ENCODE measurements at regions not wholly inside any gene's neighbourhood (a gene's known extent, or its start where the extent isn't known, plus 50 kb on each side); places are given as distances from the start of the nearest gene placed in this dataset.

GRCh38 chr2:104041351-104041750, 812.6 kb upstream of the POU3F3 start:
- Mint-ChIP-seq H3K4me3 (no peak overlapping the region), H3K27ac (no peak overlapping the region), H3K9me3 (no peaks in the 10 kb centered on the region), H3K36me3 (no peaks in the 10 kb centered on the region), H3K27me3 (no peaks in the 10 kb centered on the region), H3K4me1 (no peaks in the 10 kb centered on the region)
- Histone ChIP-seq H3K9me3 (ENCODE audit: control insufficient read depth in 2 of 3, low read length in 3 of 3) (no peaks in the 10 kb centered on the region), H3K27me3 (ENCODE audit: control insufficient read depth in 2 of 2, insufficient read depth in 2 of 2, low read length in 2 of 2) (no peaks in the 10 kb centered on the region), H3K4me1 (ENCODE audit: control insufficient read depth in 2 of 2, insufficient read depth in 2 of 2, low read length in 2 of 2) (no peaks in the 10 kb centered on the region), H3K36me3 (ENCODE audit: control insufficient read depth in 2 of 3, insufficient read depth in 3 of 3, low read length in 3 of 3) (no peaks in the 10 kb centered on the region), H3K4me3 (ENCODE audit: low read length) (no peak overlapping the region), H3K27ac (ENCODE audit: low read depth, low read length) (no peak overlapping the region)
- no peak for ATAC-seq
- no peak for DNase-seq
- CTCF ChIA-PET, result no interaction called here
- POLR2A ChIA-PET, result no interaction called here
- intact Hi-C loops (cut with micrococcal nuclease), result no loop called here

DNA sequence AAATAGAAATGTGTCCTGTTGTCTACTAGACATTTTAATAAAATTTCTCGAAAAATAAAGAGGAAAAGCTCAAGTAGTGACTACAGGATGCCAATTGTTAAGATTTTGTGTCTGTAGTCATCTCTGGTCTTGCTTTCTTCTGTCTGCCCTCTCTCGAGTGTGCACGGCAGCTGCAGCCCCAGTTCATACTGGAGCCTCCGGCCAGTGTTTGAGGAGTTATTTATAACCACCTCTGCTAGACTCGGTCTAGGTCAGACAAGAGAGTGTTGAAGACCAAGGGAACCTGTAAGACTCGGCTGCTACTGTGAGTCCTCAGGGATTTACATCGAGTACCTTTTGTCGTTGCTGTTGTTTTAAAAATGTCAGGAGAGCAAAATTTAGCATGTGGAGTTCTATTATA, 810.1 kb upstream of the POU3F3 start:
- no peak overlapping the region for H3K4me3 Mint-ChIP-seq
- H3K4me1 ChIP-seq (ENCODE audit: control insufficient read depth in 2 of 2, insufficient read depth in 2 of 2, low read length in 2 of 2), result no peaks in the 10 kb centered on the region
- no peaks in the 10 kb centered on the region for H3K9me3 Mint-ChIP-seq
- no peaks in the 10 kb centered on the region for H3K36me3 Mint-ChIP-seq
- DNase-seq (no peak), ATAC-seq (no peak)
- no peak overlapping the region for H3K27ac ChIP-seq (ENCODE audit: low read depth, low read length)
- intact Hi-C loops (cut with micrococcal nuclease), result no loop called here
- H3K27ac Mint-ChIP-seq, result no peak overlapping the region
- H3K4me1 Mint-ChIP-seq, result no peaks in the 10 kb centered on the region
- H3K9me3 ChIP-seq (ENCODE audit: control insufficient read depth in 2 of 3, low read length in 3 of 3), result no peaks in the 10 kb centered on the region
- no peaks in the 10 kb centered on the region for H3K36me3 ChIP-seq (ENCODE audit: control insufficient read depth in 2 of 3, insufficient read depth in 3 of 3, low read length in 3 of 3)
- no peak overlapping the region for H3K4me3 ChIP-seq (ENCODE audit: low read length)
- ChIA-PET CTCF (no interaction called here), POLR2A (no interaction called here)
- H3K27me3 ChIP-seq (ENCODE audit: control insufficient read depth in 2 of 2, insufficient read depth in 2 of 2, low read length in 2 of 2), result no peaks in the 10 kb centered on the region
- no peaks in the 10 kb centered on the region for H3K27me3 Mint-ChIP-seq

GRCh38 chr2:104045071-104045470, 808.8 kb upstream of the POU3F3 start:
- no peaks in the 10 kb centered on the region for H3K9me3 Mint-ChIP-seq
- no peak overlapping the region for H3K27ac ChIP-seq (ENCODE audit: low read depth, low read length)
- no peak overlapping the region for H3K4me3 ChIP-seq (ENCODE audit: low read length)
- H3K9me3 ChIP-seq (ENCODE audit: control insufficient read depth in 2 of 3, low read length in 3 of 3), result no peaks in the 10 kb centered on the region
- no peak for ATAC-seq
- no peak overlapping the region for H3K27ac Mint-ChIP-seq
- H3K4me1 Mint-ChIP-seq, result no peaks in the 10 kb centered on the region
- H3K4me3 Mint-ChIP-seq, result no peak overlapping the region
- H3K4me1 ChIP-seq (ENCODE audit: control insufficient read depth in 2 of 2, insufficient read depth in 2 of 2, low read length in 2 of 2), result no peaks in the 10 kb centered on the region
- POLR2A ChIA-PET, result no interaction called here
- CTCF ChIA-PET, result no interaction called here
- no peaks in the 10 kb centered on the region for H3K36me3 ChIP-seq (ENCODE audit: control insufficient read depth in 2 of 3, insufficient read depth in 3 of 3, low read length in 3 of 3)
- intact Hi-C loops (cut with micrococcal nuclease), result no loop called here
- H3K27me3 Mint-ChIP-seq, result no peaks in the 10 kb centered on the region
- H3K36me3 Mint-ChIP-seq, result no peaks in the 10 kb centered on the region
- no peak for DNase-seq
- H3K27me3 ChIP-seq (ENCODE audit: control insufficient read depth in 2 of 2, insufficient read depth in 2 of 2, low read length in 2 of 2), result no peaks in the 10 kb centered on the region

GRCh38 chr2:104046466-104046865, 807.4 kb upstream of the POU3F3 start:
- ATAC-seq (no peak), DNase-seq (no peak)
- Histone ChIP-seq H3K27ac (ENCODE audit: low read depth, low read length) (no peak overlapping the region), H3K9me3 (ENCODE audit: control insufficient read depth in 2 of 3, low read length in 3 of 3) (no peaks in the 10 kb centered on the region), H3K36me3 (ENCODE audit: control insufficient read depth in 2 of 3, insufficient read depth in 3 of 3, low read length in 3 of 3) (no peaks in the 10 kb centered on the region), H3K4me3 (ENCODE audit: low read length) (no peak overlapping the region), H3K27me3 (ENCODE audit: control insufficient read depth in 2 of 2, insufficient read depth in 2 of 2, low read length in 2 of 2) (no peaks in the 10 kb centered on the region), H3K4me1 (ENCODE audit: control insufficient read depth in 2 of 2, insufficient read depth in 2 of 2, low read length in 2 of 2) (no peaks in the 10 kb centered on the region)
- Mint-ChIP-seq H3K9me3 (peaks cover 0 to 1% (median 0%) of the 10 kb centered on the region in 11 donors), H3K4me1 (no peaks in the 10 kb centered on the region), H3K27ac (no peak overlapping the region), H3K4me3 (no peak overlapping the region), H3K36me3 (no peaks in the 10 kb centered on the region), H3K27me3 (no peaks in the 10 kb centered on the region)
- POLR2A ChIA-PET, result no interaction called here
- CTCF ChIA-PET, result no interaction called here
- intact Hi-C loops (cut with micrococcal nuclease), result no loop called here

DNA sequence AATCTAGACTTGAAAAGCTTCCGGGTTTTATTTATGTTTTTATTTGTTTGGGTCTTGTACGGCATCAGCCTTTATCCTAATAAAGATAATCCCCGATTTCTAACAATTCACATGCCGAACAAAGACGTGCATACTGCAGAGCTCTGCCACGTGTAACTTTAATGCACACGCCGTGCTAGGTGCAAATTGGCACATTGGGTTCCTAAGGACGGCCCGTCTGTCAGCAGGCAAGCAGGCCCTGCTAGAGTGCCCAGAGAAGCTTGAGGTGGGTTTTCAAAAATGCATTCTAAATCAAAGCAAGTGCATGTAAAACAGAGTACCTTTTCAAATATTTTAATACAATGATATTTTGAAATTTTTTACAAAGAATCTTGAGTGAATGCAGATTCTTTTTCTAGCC, 806.4 kb upstream of the POU3F3 start:
- H3K4me3 Mint-ChIP-seq, result no peak overlapping the region
- peaks cover 0 to 8% (median 0%) of the 10 kb centered on the region in 11 donors for H3K9me3 Mint-ChIP-seq
- intact Hi-C loops (cut with micrococcal nuclease), result no loop called here
- no peaks in the 10 kb centered on the region for H3K27me3 ChIP-seq (ENCODE audit: control insufficient read depth in 2 of 2, insufficient read depth in 2 of 2, low read length in 2 of 2)
- no peak overlapping the region for H3K27ac ChIP-seq (ENCODE audit: low read depth, low read length)
- DNase-seq, result no peak
- ChIA-PET POLR2A (no interaction called here), CTCF (no interaction called here)
- no peaks in the 10 kb centered on the region for H3K9me3 ChIP-seq (ENCODE audit: control insufficient read depth in 2 of 3, low read length in 3 of 3)
- ATAC-seq, result no peak
- no peaks in the 10 kb centered on the region for H3K4me1 Mint-ChIP-seq
- no peaks in the 10 kb centered on the region for H3K4me1 ChIP-seq (ENCODE audit: control insufficient read depth in 2 of 2, insufficient read depth in 2 of 2, low read length in 2 of 2)
- H3K27me3 Mint-ChIP-seq, result no peaks in the 10 kb centered on the region
- H3K36me3 ChIP-seq (ENCODE audit: control insufficient read depth in 2 of 3, insufficient read depth in 3 of 3, low read length in 3 of 3), result no peaks in the 10 kb centered on the region
- peaks cover 0 to 5% (median 0%) of the 10 kb centered on the region in 5 donors for H3K36me3 Mint-ChIP-seq
- no peak overlapping the region for H3K27ac Mint-ChIP-seq
- H3K4me3 ChIP-seq (ENCODE audit: low read length), result no peak overlapping the region

- intact Hi-C loops (cut with micrococcal nuclease), result no loop called here
- no peaks in the 10 kb centered on the region for H3K27me3 ChIP-seq (ENCODE audit: control insufficient read depth in 2 of 2, insufficient read depth in 2 of 2, low read length in 2 of 2)
- H3K4me3 Mint-ChIP-seq, result no peak overlapping the region
- H3K4me1 Mint-ChIP-seq, result no peaks in the 10 kb centered on the region
- peaks cover 0 to 6% (median 0%) of the 10 kb centered on the region in 5 donors for H3K36me3 Mint-ChIP-seq
- H3K4me3 ChIP-seq (ENCODE audit: low read length), result no peak overlapping the region
- POLR2A ChIA-PET, result no interaction called here
- H3K9me3 ChIP-seq (ENCODE audit: control insufficient read depth in 2 of 3, low read length in 3 of 3), result no peaks in the 10 kb centered on the region
- H3K27ac Mint-ChIP-seq, result no peak overlapping the region
- no peaks in the 10 kb centered on the region for H3K4me1 ChIP-seq (ENCODE audit: control insufficient read depth in 2 of 2, insufficient read depth in 2 of 2, low read length in 2 of 2)
- no peak for ATAC-seq
- DNase-seq, result no peak
- no peak overlapping the region for H3K27ac ChIP-seq (ENCODE audit: low read depth, low read length)
- CTCF ChIA-PET, result no interaction called here
- peaks cover 0 to 14% (median 0%) of the 10 kb centered on the region in 11 donors for H3K9me3 Mint-ChIP-seq
- no peaks in the 10 kb centered on the region for H3K36me3 ChIP-seq (ENCODE audit: control insufficient read depth in 2 of 3, insufficient read depth in 3 of 3, low read length in 3 of 3)
- no peaks in the 10 kb centered on the region for H3K27me3 Mint-ChIP-seq
Observed at GRCh38 chr2:104049438-104049837, 804.5 kb upstream of the POU3F3 start.

GRCh38 chr2:104049981-104050380, 803.9 kb upstream of the POU3F3 start:
- H3K27ac ChIP-seq (ENCODE audit: low read depth, low read length), result no peak overlapping the region
- Mint-ChIP-seq H3K36me3 (peaks cover 0 to 6% (median 0%) of the 10 kb centered on the region in 5 donors), H3K27me3 (no peaks in the 10 kb centered on the region), H3K27ac (no peak overlapping the region), H3K4me1 (no peaks in the 10 kb centered on the region), H3K9me3 (peaks cover 0 to 14% (median 0%) of the 10 kb centered on the region in 11 donors), H3K4me3 (no peak overlapping the region)
- ChIA-PET POLR2A (no interaction called here), CTCF (no interaction called here)
- no peaks in the 10 kb centered on the region for H3K4me1 ChIP-seq (ENCODE audit: control insufficient read depth in 2 of 2, insufficient read depth in 2 of 2, low read length in 2 of 2)
- intact Hi-C loops (cut with micrococcal nuclease), result no loop called here
- H3K9me3 ChIP-seq (ENCODE audit: control insufficient read depth in 2 of 3, low read length in 3 of 3), result no peaks in the 10 kb centered on the region
- no peaks in the 10 kb centered on the region for H3K36me3 ChIP-seq (ENCODE audit: control insufficient read depth in 2 of 3, insufficient read depth in 3 of 3, low read length in 3 of 3)
- no peak for ATAC-seq
- H3K4me3 ChIP-seq (ENCODE audit: low read length), result no peak overlapping the region
- no peak for DNase-seq
- no peaks in the 10 kb centered on the region for H3K27me3 ChIP-seq (ENCODE audit: control insufficient read depth in 2 of 2, insufficient read depth in 2 of 2, low read length in 2 of 2)

Data from naive thymus-derived CD4-positive, alpha-beta T cell (primary cell).